SU-DHL-6 (cell line): ENCODE measurements at regions not wholly inside any gene's neighbourhood (a gene's known extent, or its start where the extent isn't known, plus 50 kb on each side); places are given as distances from the start of the nearest gene placed in this dataset.

Source experiments
- H2AFZ ChIP-seq: fragments of 200-600 bp; sonication (generic); 2 replicates; pipeline ENCODE4 v1.6.1; 2014; ENCODE audit warnings: low read depth, mild to moderate bottlenecking, moderate library complexity, mixed read lengths, antibody characterized with exemption, low read length; ENCODE audit not compliant: severe bottlenecking
- H3F3A ChIP-seq: fragments of 200-600 bp; shearing (Covaris generic); 2 replicates; pipeline ENCODE4 v1.6.0; 2016; ENCODE audit warnings: antibody characterized with exemption, mild to moderate bottlenecking; ENCODE audit not compliant: insufficient read depth
- H3K27ac ChIP-seq: fragments of 200-600 bp; sonication (generic); 2 replicates; pipeline ENCODE4 v1.5.1; 2016; ENCODE audit warnings: low read depth, mild to moderate bottlenecking, low read length, moderate library complexity, mixed read lengths
- H3K27me3 ChIP-seq: fragments of 200-600 bp; sonication (generic), shearing (Covaris generic); 2 replicates; pipeline ENCODE4 v1.6.0; 2014; ENCODE audit warnings: mild to moderate bottlenecking, low read length
- H3K36me3 ChIP-seq: fragments of 200-600 bp; sonication (generic); 2 replicates; pipeline ENCODE4 v1.6.1; 2014; ENCODE audit warnings: mild to moderate bottlenecking, low read length, mixed read lengths
- H3K4me2 ChIP-seq: fragments of 300-600, 200-600 bp; shearing (Covaris generic), sonication (generic); 2 replicates; pipeline ENCODE4 v1.6.0; 2014; ENCODE audit warnings: low read length, low read depth, mild to moderate bottlenecking; ENCODE audit not compliant: poor library complexity, severe bottlenecking
- H3K4me3 ChIP-seq: fragments of 200-600 bp; sonication (generic); 2 replicates; pipeline ENCODE4 v1.5.1; 2014; ENCODE audit warnings: antibody characterized with exemption, low read length, mild to moderate bottlenecking, mixed read lengths; ENCODE audit not compliant: insufficient read depth, poor library complexity, severe bottlenecking
- H3K79me2 ChIP-seq: fragments of 200-600 bp; sonication (generic); 2 replicates; pipeline ENCODE4 v1.6.1; 2014; ENCODE audit warnings: mild to moderate bottlenecking, low read length, moderate library complexity; ENCODE audit not compliant: insufficient read depth
- H3K9ac ChIP-seq: fragments of 200-600 bp; sonication (generic); 2 replicates; pipeline ENCODE4 v1.7.0; 2014; ENCODE audit warnings: mild to moderate bottlenecking, low read length
- H3K9me2 ChIP-seq: fragments of 200-600 bp; sonication (generic); replicated peaks from 2 replicates; pipeline ENCODE4 v1.6.1; 2014; ENCODE audit warnings: low read length; ENCODE audit not compliant: insufficient read depth
- H3K9me3 ChIP-seq: fragments of 200-600 bp; sonication (generic); 2 replicates; pipeline ENCODE4 v1.6.1; 2014; ENCODE audit warnings: low read length, mixed read lengths; ENCODE audit not compliant: insufficient read depth
- H4K20me1 ChIP-seq: fragments of 200-600 bp; sonication (generic); 2 replicates; pipeline ENCODE4 v1.6.1; 2014; ENCODE audit warnings: low read depth, mild to moderate bottlenecking, antibody characterized with exemption, low read length, moderate library complexity, mixed read lengths
- CTCF ChIP-seq: fragments of 200-600 bp; sonication (generic); IDR thresholded peaks from one replicate; pipeline ENCODE4 v1.5.1; 2017; ENCODE audit warnings: antibody characterized with exemption, mild to moderate bottlenecking, low read length, moderate library complexity; ENCODE audit not compliant: insufficient read depth, poor library complexity, severe bottlenecking
- EZH2phosphoT487 ChIP-seq: fragments of 200-600 bp; sonication (generic), shearing (Covaris generic); conservative IDR thresholded peaks from 2 replicates; pipeline ENCODE4 v1.6.1; 2018; ENCODE audit warnings: mild to moderate bottlenecking, antibody characterized with exemption, low read length, moderate library complexity, mixed read lengths

- H3K4me3 ChIP-seq = no peak overlapping the region
- H2AFZ ChIP-seq = no peak overlapping the region
- no peaks in the 10 kb centered on the region for H3F3A ChIP-seq
- H3K27me3 ChIP-seq = no peaks in the 10 kb centered on the region
- H3K9ac ChIP-seq = no peak overlapping the region
- no peaks in the 10 kb centered on the region for H3K36me3 ChIP-seq
- no peaks in the 10 kb centered on the region for H3K9me3 ChIP-seq
- H3K27ac ChIP-seq = no peak overlapping the region
- no peak overlapping the region for H3K4me2 ChIP-seq
- no peaks in the 10 kb centered on the region for H4K20me1 ChIP-seq
- H3K79me2 ChIP-seq = no peaks in the 10 kb centered on the region
- no peaks in the 10 kb centered on the region for H3K9me2 ChIP-seq
- TF ChIP-seq EZH2phosphoT487 (no peak), CTCF (no peak)
These were observed 188.6 kb upstream of the GDF10 start for GRCh38 chr10:47111329-47111862.

GRCh38 chr10:47112612-47113011 is 187.4 kb upstream of the GDF10 start:
- Histone ChIP-seq H3K4me3 (no peak overlapping the region), H3K9ac (no peak overlapping the region), H3K36me3 (no peaks in the 10 kb centered on the region), H3K27me3 (peaks cover 3% of the 10 kb centered on the region; the same call in 1 of the 2 replicates), H3K9me3 (no peaks in the 10 kb centered on the region), H2AFZ (no peak overlapping the region), H4K20me1 (no peaks in the 10 kb centered on the region), H3K4me2 (no peak overlapping the region), H3K79me2 (no peaks in the 10 kb centered on the region), H3K27ac (no peak overlapping the region), H3F3A (no peaks in the 10 kb centered on the region), H3K9me2 (no peaks in the 10 kb centered on the region)
- no peak for TF ChIP-seq CTCF
- no peak for TF ChIP-seq EZH2phosphoT487

- no peak for TF ChIP-seq CTCF
- TF ChIP-seq EZH2phosphoT487 = no peak
- H3K9me3 ChIP-seq = no peaks in the 10 kb centered on the region
- no peak overlapping the region for H2AFZ ChIP-seq
- H3F3A ChIP-seq = no peaks in the 10 kb centered on the region
- H4K20me1 ChIP-seq = no peaks in the 10 kb centered on the region
- no peak overlapping the region for H3K9ac ChIP-seq
- H3K36me3 ChIP-seq = no peaks in the 10 kb centered on the region
- peaks cover 3% of the 10 kb centered on the region; the same call in 1 of the 2 replicates for H3K27me3 ChIP-seq
- no peak overlapping the region for H3K4me2 ChIP-seq
- no peak overlapping the region for H3K4me3 ChIP-seq
- H3K79me2 ChIP-seq = no peaks in the 10 kb centered on the region
- no peaks in the 10 kb centered on the region for H3K9me2 ChIP-seq
- no peak overlapping the region for H3K27ac ChIP-seq
These were observed 186.0 kb upstream of the GDF10 start for GRCh38 chr10:47113907-47114500.
